Astrocyte (in vitro differentiated cells and primary cell): ENCODE measurements at regions not wholly inside any gene's neighbourhood (a gene's known extent, or its start where the extent isn't known, plus 50 kb on each side); places are given as distances from the start of the nearest gene placed in this dataset.
A peak's percentile ranks its signal among the peaks of the same experiment; 100 is the strongest.

ENCODE experiments used
- DNase-seq: peaks from one replicate; pipeline ENCODE4 v3.0.0-alpha.2; 2010; ENCODE audit warnings: low read depth
- FAIRE-seq: peaks from 2 replicates; lab custom pipeline; 2011; peaks lifted over from hg19 to GRCh38; lab: Jason Lieb, UNC
- H2AFZ ChIP-seq: 2 replicates; pipeline ENCODE4 v1.6.0; 2012; ENCODE audit warnings: low read depth, low read length, inconsistent platforms
- H3K27ac ChIP-seq: 2 replicates; pipeline ENCODE4 v1.5.1; 2011; ENCODE audit warnings: low read depth, low read length, inconsistent platforms
- H3K27me3 ChIP-seq: 2 replicates; pipeline ENCODE4 v1.6.0; 2011; ENCODE audit warnings: low read length, inconsistent platforms; ENCODE audit not compliant: insufficient read depth
- H3K36me3 ChIP-seq: 2 replicates; pipeline ENCODE4 v1.5.1; 2011; ENCODE audit warnings: low read length, inconsistent platforms; ENCODE audit not compliant: insufficient read depth
- H3K4me1 ChIP-seq: 2 replicates; pipeline ENCODE4 v1.5.1; 2011; ENCODE audit warnings: low read length, inconsistent platforms; ENCODE audit not compliant: insufficient read depth
- H3K4me2 ChIP-seq: 2 replicates; pipeline ENCODE4 v1.6.0; 2012; ENCODE audit warnings: low read length, inconsistent platforms
- H3K4me3 ChIP-seq: 2 replicates; pipeline ENCODE4 v1.5.1; 2011; ENCODE audit warnings: low read depth, mild to moderate bottlenecking, low read length, inconsistent platforms; ENCODE audit not compliant: insufficient read depth
- H3K79me2 ChIP-seq: 2 replicates; pipeline ENCODE4 v1.6.0; 2012; ENCODE audit warnings: mild to moderate bottlenecking, low read length, inconsistent platforms; ENCODE audit not compliant: insufficient read depth
- H3K9ac ChIP-seq: 2 replicates; pipeline ENCODE4 v1.6.0; 2012; ENCODE audit warnings: mild to moderate bottlenecking, low read length, inconsistent platforms
- H3K9me3 ChIP-seq: 2 replicates; pipeline ENCODE4 v1.5.1; 2012; ENCODE audit warnings: low read depth, mild to moderate bottlenecking, low read length, inconsistent platforms; ENCODE audit not compliant: insufficient read depth
- H4K20me1 ChIP-seq: 2 replicates; pipeline ENCODE4 v1.6.0; 2012; ENCODE audit warnings: low read length, inconsistent platforms; ENCODE audit not compliant: insufficient read depth
- H3K27ac Mint-ChIP-seq: one replicate; pipeline ENCODE4 v1.8.0; 2021; ENCODE audit warnings: mild to moderate bottlenecking, mixed read lengths; ENCODE audit not compliant: unreplicated experiment
- H3K27me3 Mint-ChIP-seq: one replicate; pipeline ENCODE4 v1.8.0; 2021; ENCODE audit warnings: low read depth, mixed read lengths; ENCODE audit not compliant: unreplicated experiment
- H3K36me3 Mint-ChIP-seq: one replicate; pipeline ENCODE4 v1.8.0; 2021; ENCODE audit warnings: low read depth, mixed read lengths; ENCODE audit not compliant: unreplicated experiment
- H3K4me1 Mint-ChIP-seq: one replicate; pipeline ENCODE4 v1.8.0; 2021; ENCODE audit warnings: low read depth, mixed read lengths; ENCODE audit not compliant: unreplicated experiment
- H3K4me3 Mint-ChIP-seq: one replicate; pipeline ENCODE4 v1.8.0; 2021; ENCODE audit warnings: mild to moderate bottlenecking, moderate library complexity, mixed read lengths; ENCODE audit not compliant: unreplicated experiment
- H3K9me3 Mint-ChIP-seq: one replicate; pipeline ENCODE4 v1.8.0; 2021; ENCODE audit warnings: mild to moderate bottlenecking, mixed read lengths; ENCODE audit not compliant: unreplicated experiment
- CTCF ChIP-seq: IDR thresholded peaks from 2 replicates; pipeline ENCODE4 v1.5.1; 2011; ENCODE audit warnings: low read depth, mild to moderate bottlenecking, inconsistent platforms, low read length, moderate library complexity; ENCODE audit not compliant: insufficient read depth
- EZH2 ChIP-seq: IDR thresholded peaks from 2 replicates; pipeline ENCODE4 v1.6.1; 2012; ENCODE audit warnings: mild to moderate bottlenecking, low read length, inconsistent platforms; ENCODE audit not compliant: insufficient read depth

- H3K27me3 Mint-ChIP-seq: peaks cover 3% of the 10 kb centered on the region
- H3K27ac ChIP-seq: peak overlapping the region; percentile 74
Observed at GRCh38 chr16:79770244-79771064, 169.9 kb upstream of the MAF start.

GRCh38 chr16:79769928-79770243, 169.3 kb upstream of the MAF start:
- Histone ChIP-seq H2AFZ (peak overlapping the region; percentile 96), H4K20me1 (no peaks in the 10 kb centered on the region), H3K36me3 (no peaks in the 10 kb centered on the region), H3K4me3 (peak overlapping the region; percentile 73), H3K79me2 (no peaks in the 10 kb centered on the region), H3K4me1 (peaks cover 9% of the 10 kb centered on the region), H3K27me3 (no peaks in the 10 kb centered on the region), H3K27ac (peak overlapping the region; percentile 74), H3K9me3 (no peaks in the 10 kb centered on the region), H3K9ac (peak overlapping the region; percentile 84), H3K4me2 (peak overlapping the region; percentile 96)
- DNase-seq (no peak), FAIRE-seq (no peak)
- Mint-ChIP-seq H3K9me3 (no peaks in the 10 kb centered on the region), H3K4me1 (peaks cover 21% of the 10 kb centered on the region), H3K36me3 (peaks cover 2% of the 10 kb centered on the region), H3K27ac (peak overlapping the region; percentile 55), H3K27me3 (peaks cover 3% of the 10 kb centered on the region), H3K4me3 (peak overlapping the region; percentile 83)
- TF ChIP-seq CTCF (no peak), EZH2 (no peak)

More at GRCh38 chr16:79770244-79771064, 169.9 kb upstream of the MAF start:
- FAIRE-seq (no peak), DNase-seq (peak; percentile 72)
- Histone ChIP-seq H3K4me2 (peak overlapping the region; percentile 96), H3K36me3 (no peaks in the 10 kb centered on the region), H3K27me3 (no peaks in the 10 kb centered on the region), H3K79me2 (no peaks in the 10 kb centered on the region), H3K4me1 (peaks cover 9% of the 10 kb centered on the region), H3K9ac (peak overlapping the region; percentile 84), H2AFZ (peak overlapping the region; percentile 99), H3K4me3 (peak overlapping the region; percentile 73), H3K9me3 (no peaks in the 10 kb centered on the region), H4K20me1 (no peaks in the 10 kb centered on the region)
- Mint-ChIP-seq H3K36me3 (peaks cover 2% of the 10 kb centered on the region), H3K9me3 (no peaks in the 10 kb centered on the region), H3K27ac (peak overlapping the region; percentile 55), H3K4me3 (peak overlapping the region; percentile 88), H3K4me1 (peaks cover 21% of the 10 kb centered on the region)
- TF ChIP-seq EZH2: no peak
- TF ChIP-seq CTCF: no peak
